Activated effector memory CD4-positive, alpha-beta T cell treated with anti-CD3 and anti-CD28 coated beads, Interleukin-2, amount 50 U/mL, for 16 hours (primary cell): ENCODE measurements at regions not wholly inside any gene's neighbourhood (a gene's known extent, or its start where the extent isn't known, plus 50 kb on each side); places are given as distances from the start of the nearest gene placed in this dataset.

Experiments used
- DNase-seq: peaks from one replicate; pipeline ENCODE4 v3.0.0-alpha.2; 2020

DNA sequence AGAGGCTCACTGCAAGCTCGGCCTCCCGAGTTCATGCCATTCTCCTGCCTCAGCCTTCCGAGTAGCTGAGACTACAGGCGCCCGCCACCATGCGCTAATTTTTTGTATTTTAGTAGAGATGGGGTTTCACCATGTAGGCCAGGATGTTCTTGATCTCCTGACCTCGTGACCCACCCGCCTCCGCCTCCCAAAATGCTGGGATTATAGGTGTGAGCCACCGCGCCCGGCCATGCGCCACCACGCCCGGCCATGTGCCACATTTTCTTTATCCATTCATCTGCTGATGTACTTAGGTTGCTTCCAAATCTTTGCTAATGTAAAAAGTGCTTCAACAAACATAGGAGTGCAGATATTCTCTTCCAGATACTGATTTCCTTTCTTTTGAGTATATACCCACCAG is 408.6 kb downstream of the CAAP1 start:
- no peak for DNase-seq

GRCh38 chr9:26477963-26478362 is 414.6 kb downstream of the CAAP1 start:
- no peak for DNase-seq

- DNase-seq = no peak
These were observed 421.3 kb downstream of the CAAP1 start for GRCh38 chr9:26471261-26471660.

- no peak for DNase-seq
These were observed 422.3 kb downstream of the CAAP1 start for GRCh38 chr9:26470284-26470683.

GRCh38 chr9:26463837-26464236 is 428.8 kb downstream of the CAAP1 start:
- DNase-seq = no peak

DNA sequence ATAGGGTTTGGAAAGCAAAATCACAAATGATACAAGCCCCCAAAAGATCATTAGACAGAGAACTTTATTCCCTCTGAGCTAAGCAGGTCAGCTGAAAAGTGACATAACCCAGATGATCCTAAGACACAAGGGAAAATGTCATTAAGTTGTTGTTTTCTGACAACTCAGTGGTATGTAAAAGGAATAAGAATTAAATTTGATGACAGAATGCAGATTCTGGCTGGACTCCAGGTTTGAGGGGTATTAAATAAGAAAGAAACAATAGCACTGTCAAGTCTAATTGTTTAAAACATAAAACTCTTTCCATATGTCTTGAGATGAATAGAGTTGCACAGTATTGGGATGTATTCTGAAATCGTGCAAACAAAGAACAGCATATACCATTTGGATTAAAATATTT is 429.9 kb downstream of the CAAP1 start:
- no peak for DNase-seq

DNA sequence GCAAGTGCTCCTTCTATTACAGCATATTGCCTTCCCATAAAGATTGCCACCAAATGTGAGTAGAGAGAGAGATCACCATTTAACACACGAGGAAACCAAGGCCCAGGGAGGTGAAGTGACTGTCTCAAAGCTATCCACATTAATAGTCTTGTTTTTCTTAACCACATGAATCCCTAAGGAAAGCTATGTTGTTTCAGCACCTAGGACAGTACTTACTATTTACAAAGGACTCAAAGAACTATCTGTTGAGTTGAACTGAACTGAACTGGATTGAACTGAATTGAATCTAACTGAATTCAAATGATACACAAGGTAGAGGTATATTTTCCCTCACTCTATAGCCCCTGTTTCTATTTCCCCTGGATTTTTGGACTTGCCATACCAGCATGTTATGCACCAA is 430.4 kb downstream of the CAAP1 start:
- no peak for DNase-seq

- DNase-seq = no peak
These were observed 432.0 kb downstream of the CAAP1 start for GRCh38 chr9:26460624-26461023.

DNA sequence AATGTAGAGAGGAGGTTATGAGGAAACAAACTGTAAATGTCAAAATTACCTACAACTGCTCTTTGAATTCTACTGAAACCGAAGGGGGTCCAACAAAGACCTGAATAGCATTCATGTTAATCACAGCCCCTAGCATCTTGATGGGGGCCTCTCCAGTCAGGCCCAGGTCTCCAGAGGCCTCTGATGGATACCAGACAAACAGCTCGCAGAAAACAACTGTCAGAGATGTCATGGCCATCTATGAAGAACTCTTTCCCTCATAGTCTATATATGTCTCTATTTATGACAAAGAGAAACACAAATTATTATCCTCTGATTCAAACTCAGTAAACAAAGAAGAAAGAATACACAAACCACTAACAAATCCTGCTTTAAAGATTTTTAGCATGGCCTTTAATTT is 432.6 kb downstream of the CAAP1 start:
- DNase-seq = no peak

GRCh38 chr9:26458054-26458453 is 434.5 kb downstream of the CAAP1 start:
- DNase-seq = no peak

DNA sequence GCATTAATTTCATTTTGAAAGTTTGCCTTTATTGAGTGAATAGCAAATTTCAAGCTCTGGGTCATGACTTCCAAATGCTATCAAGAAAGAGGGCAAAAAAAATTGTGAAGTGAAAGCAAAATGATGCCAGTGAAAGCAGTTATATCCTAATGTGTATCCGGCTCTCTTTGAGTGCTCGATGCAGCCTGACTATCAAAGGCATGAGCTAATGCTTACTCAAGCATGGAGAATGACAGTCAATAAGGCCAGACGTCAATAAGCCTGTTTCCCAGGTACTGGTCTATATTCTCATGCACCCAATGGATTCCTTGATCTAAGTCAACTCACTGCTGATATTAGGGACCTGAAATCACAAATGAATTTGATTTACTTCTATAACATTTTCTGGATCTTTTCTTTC is 435.5 kb downstream of the CAAP1 start:
- DNase-seq = no peak

GRCh38 chr9:26439061-26439624 is 453.5 kb downstream of the CAAP1 start:
- no peak for DNase-seq

- no peak for DNase-seq
These were observed 455.4 kb downstream of the CAAP1 start for GRCh38 chr9:26437056-26437711.

- no peak for DNase-seq
These were observed 466.0 kb downstream of the CAAP1 start for GRCh38 chr9:26426551-26427131.

DNA sequence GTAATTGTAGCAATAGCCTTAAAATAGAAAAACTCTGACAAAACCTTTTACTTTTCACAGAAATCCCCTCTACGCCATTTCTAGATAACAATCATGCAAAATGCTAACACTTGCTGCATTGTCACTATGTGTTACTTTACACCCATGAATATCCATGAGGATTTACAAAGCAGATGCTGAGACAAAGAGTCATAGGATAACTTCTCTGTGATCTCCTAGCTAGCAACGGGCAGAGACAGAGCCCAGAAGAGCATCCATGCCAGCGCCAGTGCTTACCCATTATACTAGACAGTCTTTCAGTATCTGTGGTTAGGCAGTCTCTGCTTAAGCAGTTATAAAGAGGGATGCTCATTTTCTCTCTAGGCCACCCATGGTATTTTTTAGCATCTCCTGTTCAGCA is 474.1 kb downstream of the CAAP1 start:
- DNase-seq = no peak

- DNase-seq = no peak
These were observed 477.1 kb downstream of the CAAP1 start for GRCh38 chr9:26415528-26415927.

DNA sequence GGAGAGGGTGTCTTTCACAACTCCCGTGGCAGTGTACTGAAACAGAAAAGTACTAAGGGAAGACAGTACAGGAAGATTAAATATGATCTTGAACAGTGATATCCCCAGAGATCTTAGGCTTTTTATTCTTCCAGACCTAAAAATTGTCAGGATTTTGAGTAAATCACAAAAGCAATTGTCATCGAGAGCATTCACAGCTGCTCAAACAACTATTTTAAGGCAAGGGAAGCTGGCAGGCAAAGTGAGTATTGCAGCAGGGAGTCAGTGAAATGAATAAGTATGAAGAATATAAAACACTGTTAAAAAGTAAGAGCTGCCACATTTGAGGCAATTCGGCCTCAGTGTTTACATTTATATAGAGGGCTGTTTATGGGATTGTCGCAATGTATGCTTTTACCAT is 479.0 kb downstream of the CAAP1 start:
- no peak for DNase-seq

- DNase-seq = no peak
These were observed 480.2 kb downstream of the CAAP1 start for GRCh38 chr9:26412446-26412845.

DNA sequence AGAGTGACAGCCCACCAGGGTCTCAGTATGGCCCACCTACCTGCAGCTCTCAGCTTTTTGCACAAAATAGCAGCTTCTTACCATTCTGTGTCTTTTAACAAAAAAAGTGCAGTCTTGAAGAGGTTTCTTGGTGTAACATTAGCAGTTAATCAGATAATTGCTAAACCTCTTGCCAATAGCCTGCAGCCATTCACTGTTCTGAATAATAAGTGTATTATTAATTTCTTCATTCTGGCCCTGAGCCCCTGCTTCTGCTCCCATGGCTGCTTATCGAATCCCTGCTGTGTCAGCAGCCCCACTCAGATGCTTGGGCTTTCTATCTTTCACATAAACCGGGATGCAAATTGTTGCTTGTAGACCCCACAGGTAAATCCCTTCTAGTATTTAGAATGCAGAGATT is 485.9 kb downstream of the CAAP1 start:
- DNase-seq = no peak

- no peak for DNase-seq
These were observed 493.0 kb downstream of the CAAP1 start for GRCh38 chr9:26399556-26399955.

DNA sequence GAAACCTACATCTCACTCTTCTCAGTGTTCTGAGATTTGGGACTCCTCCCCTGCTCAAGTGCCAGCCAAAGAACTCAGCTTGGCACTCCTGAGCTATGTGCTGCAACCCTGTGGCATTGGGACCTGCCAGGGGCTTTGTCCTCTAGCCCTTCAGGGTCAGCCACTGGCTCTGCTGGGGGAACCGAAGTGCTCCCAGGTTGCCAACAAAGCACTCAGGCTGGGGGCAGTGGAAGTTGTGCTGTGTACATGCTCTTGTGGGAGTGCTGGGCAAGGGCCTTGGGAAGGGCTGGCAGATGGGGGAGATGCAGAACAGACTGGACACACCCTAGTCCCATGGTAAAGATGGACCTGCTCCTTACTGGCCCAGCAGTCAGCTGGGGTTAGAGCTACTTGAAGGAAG is 498.6 kb downstream of the CAAP1 start:
- DNase-seq = no peak

DNA sequence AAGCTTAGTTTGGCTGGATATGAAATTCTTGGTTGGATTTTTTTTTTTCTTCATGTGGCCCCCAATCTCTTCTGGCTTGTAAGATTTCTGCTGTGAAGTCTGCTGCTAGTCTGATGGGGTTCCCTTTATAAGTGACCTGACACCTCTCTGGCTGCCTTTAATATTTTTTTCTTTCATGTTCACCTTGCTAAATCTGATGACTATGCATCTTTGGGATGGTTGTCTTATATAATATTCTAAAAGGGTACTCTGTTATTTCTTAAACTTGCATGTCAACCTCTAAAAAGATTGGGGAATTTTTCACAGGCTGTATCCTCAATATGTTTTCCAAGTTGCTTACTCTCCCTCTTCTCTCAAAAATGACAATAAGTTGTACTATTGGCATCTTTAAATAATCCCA is 500.0 kb downstream of the CAAP1 start:
- DNase-seq = no peak

- DNase-seq = no peak
These were observed 501.6 kb downstream of the CAAP1 start for GRCh38 chr9:26391036-26391435.

DNA sequence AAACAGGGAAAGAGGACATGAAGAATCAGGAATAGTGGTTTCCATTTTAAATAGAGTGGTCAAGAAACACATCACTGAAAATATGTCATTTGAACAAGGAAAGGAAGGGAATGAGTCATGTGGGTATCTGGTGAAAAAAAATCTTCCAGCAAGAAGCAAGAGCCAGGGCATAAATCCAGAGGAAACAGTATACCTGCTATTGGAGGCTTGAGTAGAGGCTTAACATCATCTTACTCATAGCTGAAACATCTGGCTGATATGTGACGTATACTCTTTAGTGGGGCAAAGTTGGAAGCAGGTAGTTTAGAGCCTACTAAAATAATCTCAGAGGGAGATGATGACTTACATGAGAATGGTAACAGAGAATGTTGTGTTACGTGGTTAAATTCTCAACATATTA is 517.2 kb downstream of the CAAP1 start:
- DNase-seq = no peak

DNA sequence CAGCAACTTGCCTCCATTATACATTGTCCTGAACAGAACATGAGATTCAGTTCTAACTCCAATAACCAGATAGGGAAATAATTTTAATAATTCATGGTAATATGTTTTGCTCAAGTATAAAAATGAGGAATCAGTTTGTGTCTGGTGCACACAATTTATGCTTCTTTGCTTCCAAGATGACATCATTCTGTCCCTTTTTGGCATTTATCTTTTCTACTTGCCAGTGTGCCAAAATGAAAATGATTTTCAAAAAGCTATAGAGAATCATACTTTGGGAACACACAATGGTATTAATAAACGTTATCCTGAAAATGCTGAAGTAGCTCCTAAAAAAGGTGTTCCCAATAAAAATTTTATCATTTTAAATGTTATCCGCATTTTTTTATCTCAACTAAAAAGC is 519.0 kb downstream of the CAAP1 start:
- DNase-seq = no peak
